ENCODE measurements at regions not wholly inside any gene's neighbourhood (a gene's known extent, or its start where the extent isn't known, plus 50 kb on each side); places are given as distances from the start of the nearest gene placed in this dataset.

DNA sequence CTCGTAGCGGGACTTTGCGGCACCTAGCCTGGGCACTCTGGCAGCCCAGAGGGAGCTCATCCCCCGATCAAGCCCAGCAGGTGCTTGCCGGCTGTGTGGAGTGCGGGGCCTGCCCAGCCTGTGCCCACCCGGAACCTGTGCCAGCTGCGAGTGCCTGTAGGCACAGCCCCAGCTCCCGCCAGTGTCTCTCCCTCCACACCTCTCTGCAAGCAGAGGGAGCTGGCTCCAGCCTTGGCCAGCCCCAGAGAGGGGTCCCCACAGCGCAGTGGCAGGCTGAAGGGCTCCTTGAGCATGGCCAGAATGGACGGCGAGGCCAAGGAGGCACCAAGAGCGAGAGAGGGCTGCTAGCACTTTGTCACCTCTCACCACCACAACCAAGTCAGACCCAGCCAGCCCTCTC lies 55.5 kb upstream of the C1QTNF9B start:
- TF ChIP-seq, protein P1, sequence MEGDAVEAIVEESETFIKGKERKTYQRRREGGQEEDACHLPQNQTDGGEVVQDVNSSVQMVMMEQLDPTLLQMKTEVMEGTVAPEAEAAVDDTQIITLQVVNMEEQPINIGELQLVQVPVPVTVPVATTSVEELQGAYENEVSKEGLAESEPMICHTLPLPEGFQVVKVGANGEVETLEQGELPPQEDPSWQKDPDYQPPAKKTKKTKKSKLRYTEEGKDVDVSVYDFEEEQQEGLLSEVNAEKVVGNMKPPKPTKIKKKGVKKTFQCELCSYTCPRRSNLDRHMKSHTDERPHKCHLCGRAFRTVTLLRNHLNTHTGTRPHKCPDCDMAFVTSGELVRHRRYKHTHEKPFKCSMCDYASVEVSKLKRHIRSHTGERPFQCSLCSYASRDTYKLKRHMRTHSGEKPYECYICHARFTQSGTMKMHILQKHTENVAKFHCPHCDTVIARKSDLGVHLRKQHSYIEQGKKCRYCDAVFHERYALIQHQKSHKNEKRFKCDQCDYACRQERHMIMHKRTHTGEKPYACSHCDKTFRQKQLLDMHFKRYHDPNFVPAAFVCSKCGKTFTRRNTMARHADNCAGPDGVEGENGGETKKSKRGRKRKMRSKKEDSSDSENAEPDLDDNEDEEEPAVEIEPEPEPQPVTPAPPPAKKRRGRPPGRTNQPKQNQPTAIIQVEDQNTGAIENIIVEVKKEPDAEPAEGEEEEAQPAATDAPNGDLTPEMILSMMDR (IDR thresholded peaks at IDR 0.05): no peak
- no peak for TF ChIP-seq POLR2A (IDR thresholded peaks at IDR 0.05)

Data from heart left ventricle (tissue), 13 donors.